ENCODE measurements at regions not wholly inside any gene's neighbourhood (a gene's known extent, or its start where the extent isn't known, plus 50 kb on each side); places are given as distances from the start of the nearest gene placed in this dataset. TPM values are rescaled to one million over a fixed set of nuclear protein-coding genes. Genes with fewer than 3 reads are reported as not detected.

GRCh38 chr5:20420991-20421595 is 433.1 kb upstream of the CDH18 start:
- CTCF ChIA-PET = interaction anchor here (0.6 kb wide), 1 partner anchor 706 kb away, joined by 3 read pairs; no protein-coding TSS in a partner anchor
- H3K27me3 ChIP-seq (ENCODE audit: control insufficient read depth, insufficient read depth, low read length) = no peaks in the 10 kb centered on the region
- H3K36me3 ChIP-seq (ENCODE audit: control insufficient read depth, insufficient read depth, low read length) = no peaks in the 10 kb centered on the region
- H3K4me3 ChIP-seq (ENCODE audit: low read depth, low read length) = no peak overlapping the region
- POLR2A ChIA-PET = no interaction called here
- TF ChIP-seq CTCF (IDR thresholded peaks at IDR 0.05; ENCODE audit: insufficient read depth, low read depth, low read length) = no peak
- no peak for DNase-seq (ENCODE audit: low read depth)

Small RNAs in the stretch of these regions (small RNA-seq; reads per million reads assigned to genes)
- not detected for gene AC091946.2 (ENCODE audit: insufficient read length, low read depth, low replicate concordance)
- gene AC140172.1 (ENCODE audit: insufficient read length, low read depth, low replicate concordance) = not detected

Data from BJ (cell line).